ENCODE measurements at regions not wholly inside any gene's neighbourhood (a gene's known extent, or its start where the extent isn't known, plus 50 kb on each side); places are given as distances from the start of the nearest gene placed in this dataset.
"Not testable (repeated sequence)": the region's sequence is repeated elsewhere in the genome, so short reads cannot be mapped to it uniquely, and the experiment has no call there.

DNA sequence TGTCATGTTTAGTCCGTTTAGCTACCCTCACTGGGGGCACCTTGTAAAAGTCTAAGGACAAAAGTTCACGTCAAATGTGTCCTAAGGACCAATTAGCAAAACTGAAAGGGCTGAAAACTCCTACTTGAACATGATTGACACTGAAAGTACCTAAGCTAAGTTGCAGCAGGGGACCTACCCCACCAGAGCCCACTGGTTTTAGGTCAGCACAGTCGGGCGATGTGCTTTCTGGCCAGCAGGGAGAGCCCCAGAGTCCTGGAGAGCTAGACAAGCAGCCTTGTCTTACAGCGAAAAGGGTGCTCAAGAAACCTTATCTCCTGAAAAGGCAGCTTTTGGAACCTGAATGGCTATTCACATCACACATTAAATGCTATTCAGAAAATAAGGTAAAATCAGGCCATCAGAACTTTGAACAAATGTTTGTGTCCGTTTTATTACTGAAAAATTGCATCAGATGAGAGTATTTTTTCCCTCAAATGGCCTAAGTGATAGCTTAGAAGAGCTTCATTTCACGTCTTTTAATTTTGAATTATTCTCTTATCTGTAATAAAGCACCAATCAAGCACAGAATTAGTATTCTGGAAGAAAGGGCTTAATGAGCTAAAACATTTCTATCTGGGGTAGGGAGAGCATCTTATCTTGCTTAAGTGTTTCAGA lies 52.2 kb upstream of the MKI67 start:
- DNase-seq = peak; percentile 34 to 56

DNA sequence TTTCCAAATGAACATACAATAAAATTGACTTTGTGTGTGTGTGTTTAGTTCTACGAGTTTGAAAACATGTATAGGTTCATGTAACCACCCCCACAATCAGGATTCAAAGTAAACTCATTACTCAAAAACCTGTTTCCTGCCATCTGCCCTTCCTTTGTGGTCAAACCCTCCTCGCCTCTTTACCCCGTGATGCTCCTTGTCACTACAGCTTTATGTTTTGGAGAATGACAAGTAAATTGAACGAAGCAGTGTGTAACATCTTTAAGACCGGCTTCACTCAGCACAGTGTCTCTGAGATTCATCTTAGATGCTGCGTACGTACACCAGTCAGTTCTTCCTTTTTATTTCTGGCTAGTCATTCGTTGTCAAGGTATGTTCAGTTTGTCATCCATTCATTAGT lies 54.6 kb upstream of the MKI67 start:
- DNase-seq = peak; percentile 20 to 57

- no peak for DNase-seq
Observed at GRCh38 chr10:128185627-128186026, 59.4 kb upstream of the MKI67 start.

- DNase-seq = peak; percentile 15 to 41
Observed at GRCh38 chr10:128186959-128187787, 61.0 kb upstream of the MKI67 start.

- no peak for DNase-seq
Observed at GRCh38 chr10:128187788-128188185, 61.6 kb upstream of the MKI67 start.

DNA sequence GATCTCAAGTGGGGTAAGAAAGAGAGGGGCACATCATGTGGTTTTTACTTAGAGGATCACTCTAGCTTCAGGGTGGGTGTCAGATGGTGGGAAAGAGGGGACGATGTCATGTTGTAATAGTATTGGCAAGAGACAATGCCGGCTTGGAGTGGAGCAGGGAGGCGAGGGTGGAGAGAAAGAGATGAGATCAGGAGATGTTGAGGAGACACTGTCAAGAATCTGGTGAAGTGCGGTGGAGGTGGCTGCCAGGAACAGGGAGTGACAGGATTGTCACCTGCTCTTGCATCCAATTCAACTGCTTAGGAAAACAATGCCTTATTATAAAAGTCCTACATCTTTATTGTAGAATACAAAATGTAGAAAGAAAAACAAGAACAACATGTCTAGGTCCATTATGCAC lies 63.0 kb upstream of the MKI67 start:
- no peak for DNase-seq

DNA sequence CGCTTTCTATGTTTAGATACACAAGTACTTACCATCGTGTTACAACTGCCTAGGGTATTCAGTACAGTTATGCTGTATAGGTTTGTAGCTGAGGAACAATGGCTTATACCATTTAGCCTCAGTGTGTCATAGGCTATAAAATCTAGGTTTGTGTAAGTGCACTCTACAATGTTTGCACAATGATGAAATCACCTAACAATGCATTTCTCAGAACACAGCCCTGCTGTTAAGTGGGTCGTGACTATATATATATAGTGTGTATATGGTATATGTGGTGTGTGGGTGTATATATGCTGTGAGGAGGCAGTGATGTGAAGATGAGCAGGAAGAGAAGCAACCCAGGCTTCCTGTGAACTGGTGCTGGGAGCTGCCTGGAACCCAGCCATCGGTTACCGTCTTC lies 65.6 kb upstream of the MKI67 start:
- no peak for DNase-seq

DNA sequence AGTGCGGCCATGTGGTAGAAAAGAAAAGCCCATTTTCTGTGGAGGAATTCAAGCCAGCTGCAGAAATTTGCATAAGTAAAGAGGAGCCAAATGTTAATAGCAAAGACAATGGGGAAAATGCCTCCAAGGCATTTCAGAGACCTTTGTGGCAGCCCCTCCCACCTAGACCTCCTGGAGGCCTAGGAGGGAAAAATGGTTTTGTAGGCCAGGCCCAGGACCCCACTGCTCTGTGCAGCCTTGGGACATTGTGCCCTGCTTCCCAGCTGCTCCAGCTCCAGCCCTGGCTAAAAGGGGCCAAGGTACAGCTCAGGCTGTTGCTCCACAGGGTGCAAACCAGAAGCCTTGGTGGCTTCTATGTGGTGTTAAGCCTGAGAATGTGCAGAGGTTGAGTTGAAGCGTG lies 75.6 kb upstream of the MKI67 start:
- DNase-seq = not testable (repeated sequence)

GRCh38 chr10:128203028-128203427 lies 76.8 kb upstream of the MKI67 start:
- DNase-seq = no peak

DNA sequence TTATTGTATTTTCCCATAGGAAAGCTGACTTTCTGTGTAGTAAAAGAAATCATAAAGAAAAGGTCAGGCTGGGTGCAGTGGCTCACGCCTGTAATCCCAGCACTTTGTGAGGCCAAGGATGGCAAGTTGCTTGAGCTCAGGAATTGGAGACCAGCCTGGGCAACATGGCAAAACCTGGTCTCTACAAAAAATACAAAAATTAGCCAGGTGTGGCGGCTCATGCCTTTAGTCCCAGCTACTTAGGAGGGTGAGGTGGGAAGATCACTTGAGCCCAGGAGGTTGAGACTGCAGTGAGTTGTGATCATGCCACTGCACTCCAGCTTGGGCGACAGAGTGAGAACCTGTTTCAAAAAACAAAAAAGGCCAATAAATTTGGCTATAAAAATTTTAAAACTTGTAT lies 79.4 kb upstream of the MKI67 start:
- DNase-seq = not testable (repeated sequence)

DNA sequence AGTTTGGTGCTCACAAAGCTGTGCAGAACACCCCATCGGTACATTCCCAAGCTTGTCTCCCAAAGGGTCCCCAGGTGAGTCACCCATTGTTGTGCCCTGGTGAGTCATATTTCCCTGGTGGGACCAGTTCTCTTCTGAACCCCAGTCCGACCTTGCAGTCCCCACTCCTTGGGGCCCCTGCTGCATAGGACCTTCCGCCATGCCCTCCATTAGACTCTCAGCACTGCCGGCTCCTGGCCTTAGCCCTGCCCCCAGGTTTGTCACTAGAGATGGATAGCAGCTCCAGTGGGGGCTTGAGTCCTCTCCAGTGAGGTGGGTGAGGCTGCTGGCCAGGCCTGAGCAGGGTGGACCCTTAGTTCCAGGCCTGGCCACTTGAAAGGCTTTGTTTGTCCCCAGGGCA lies 80.5 kb upstream of the MKI67 start:
- no peak for DNase-seq

GRCh38 chr10:128209862-128210214 lies 83.6 kb upstream of the MKI67 start:
- peak in 1 of 2 donors; percentile 2 for DNase-seq

- peak; percentile 77 to 82 for DNase-seq
Observed at GRCh38 chr10:128210215-128211063, 84.2 kb upstream of the MKI67 start.

GRCh38 chr10:128211064-128211504 lies 84.9 kb upstream of the MKI67 start:
- no peak for DNase-seq

DNA sequence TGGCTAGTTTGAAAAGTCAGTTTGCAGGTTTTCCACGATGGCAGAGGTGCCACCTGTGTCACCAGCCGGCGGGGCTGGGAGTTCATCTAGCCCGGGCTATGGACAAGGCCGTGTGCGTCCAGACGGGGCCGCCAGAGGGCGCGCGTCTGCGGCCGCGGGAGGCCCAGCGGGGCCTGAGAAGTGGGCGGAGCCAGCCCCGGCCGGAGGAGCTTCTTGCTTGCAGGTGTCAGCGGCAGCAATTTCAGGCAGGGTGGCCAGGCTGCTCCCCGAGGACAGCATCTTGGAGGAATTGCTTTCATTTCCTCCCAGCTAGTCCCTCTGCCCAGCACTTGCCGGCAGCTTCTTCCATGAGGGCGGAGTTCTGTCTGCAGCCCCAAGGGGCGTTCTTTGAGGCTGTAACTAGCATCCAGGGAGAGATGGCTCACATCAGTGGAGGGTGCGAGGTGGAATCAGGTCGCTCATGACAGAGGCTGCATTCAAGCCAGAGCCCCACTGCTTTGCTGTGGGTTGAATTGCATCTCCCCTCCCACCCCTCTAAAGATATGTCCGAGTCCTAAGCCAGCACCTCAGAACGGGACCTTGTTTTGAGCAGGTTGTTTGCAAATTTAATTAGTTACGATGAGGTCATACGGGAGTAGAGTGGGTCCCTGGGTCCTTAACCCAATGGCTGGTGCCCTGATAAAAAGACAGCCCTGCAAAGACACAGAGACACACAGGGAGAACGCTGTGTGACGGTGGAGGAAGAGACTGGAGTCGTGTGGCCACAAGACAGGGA lies 85.9 kb upstream of the MKI67 start:
- DNase-seq = peak; percentile 84 to 87

- DNase-seq = no peak
Observed at GRCh38 chr10:128213156-128213555, 86.9 kb upstream of the MKI67 start.

GRCh38 chr10:128215733-128216132 lies 89.5 kb upstream of the MKI67 start:
- no peak for DNase-seq

GRCh38 chr10:128217136-128217535 lies 90.9 kb upstream of the MKI67 start:
- no peak for DNase-seq

GRCh38 chr10:128218161-128218560 lies 91.9 kb upstream of the MKI67 start:
- DNase-seq = no peak

- DNase-seq = no peak
Observed at GRCh38 chr10:128219295-128219694, 93.1 kb upstream of the MKI67 start.

- DNase-seq = no peak
Observed at GRCh38 chr10:128220021-128220420, 93.8 kb upstream of the MKI67 start.

- no peak for DNase-seq
Observed at GRCh38 chr10:128221117-128221516, 94.9 kb upstream of the MKI67 start.

- DNase-seq = no peak
Observed at GRCh38 chr10:128221807-128222206, 95.6 kb upstream of the MKI67 start.
